IPS-20b (cell line): ENCODE measurements at regions not wholly inside any gene's neighbourhood (a gene's known extent, or its start where the extent isn't known, plus 50 kb on each side); places are given as distances from the start of the nearest gene placed in this dataset.
"Not testable (repeated sequence)": the region's sequence is repeated elsewhere in the genome, so short reads cannot be mapped to it uniquely, and the experiment has no call there.

Experiments
- H3K27ac ChIP-seq: one replicate; pipeline ENCODE4 v1.5.1; 2013; ENCODE audit warnings: low read length
- H3K27me3 ChIP-seq: 2 replicates; pipeline ENCODE4 v1.6.1; 2013; ENCODE audit warnings: mild to moderate bottlenecking, low read length, inconsistent platforms; ENCODE audit not compliant: insufficient read depth
- H3K36me3 ChIP-seq: 2 replicates; pipeline ENCODE4 v1.6.1; 2013; ENCODE audit warnings: low read depth, mild to moderate bottlenecking, inconsistent platforms, low read length, moderate library complexity; ENCODE audit not compliant: insufficient read depth
- H3K4me1 ChIP-seq: 2 replicates; pipeline ENCODE4 v1.6.1; 2013; ENCODE audit warnings: mild to moderate bottlenecking, control low read depth, inconsistent platforms, low read length, moderate library complexity; ENCODE audit not compliant: insufficient read depth
- H3K4me3 ChIP-seq: 2 replicates; pipeline ENCODE4 v1.5.1; 2013; ENCODE audit warnings: mild to moderate bottlenecking, low read length, inconsistent platforms
- H3K9ac ChIP-seq: 2 replicates; pipeline ENCODE4 v1.6.1; 2013; ENCODE audit warnings: low read depth, mild to moderate bottlenecking, inconsistent platforms, low read length, moderate library complexity
- H3K9me3 ChIP-seq: 2 replicates; pipeline ENCODE4 v1.6.1; 2013; ENCODE audit warnings: mild to moderate bottlenecking, low read depth, low read length, inconsistent platforms; ENCODE audit not compliant: insufficient read depth

DNA sequence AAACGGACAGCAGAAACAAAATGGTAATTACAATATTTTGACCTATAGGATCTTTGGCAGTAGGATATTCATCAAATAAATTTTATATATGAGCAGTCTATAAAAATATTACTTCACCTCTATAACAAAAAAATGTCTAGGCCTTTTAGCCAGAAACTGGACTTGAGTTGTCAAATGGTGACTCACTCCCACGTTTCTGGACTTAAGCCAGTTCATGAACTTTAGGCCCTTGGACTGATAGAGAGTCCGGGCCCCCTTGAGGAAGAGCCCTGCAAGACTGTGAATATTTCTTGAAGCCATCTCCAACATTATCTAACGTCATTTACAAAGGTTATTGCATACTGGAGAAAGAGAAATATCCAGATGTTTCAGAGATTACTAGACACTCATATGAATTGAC, 106.8 kb upstream of the FAM47A start:
- Histone ChIP-seq H3K4me3 (no peak overlapping the region), H3K36me3 (no peaks in the 10 kb centered on the region), H3K9me3 (no peaks in the 10 kb centered on the region), H3K4me1 (no peaks in the 10 kb centered on the region), H3K27me3 (no peaks in the 10 kb centered on the region), H3K9ac (no peak overlapping the region), H3K27ac (no peak overlapping the region)

DNA sequence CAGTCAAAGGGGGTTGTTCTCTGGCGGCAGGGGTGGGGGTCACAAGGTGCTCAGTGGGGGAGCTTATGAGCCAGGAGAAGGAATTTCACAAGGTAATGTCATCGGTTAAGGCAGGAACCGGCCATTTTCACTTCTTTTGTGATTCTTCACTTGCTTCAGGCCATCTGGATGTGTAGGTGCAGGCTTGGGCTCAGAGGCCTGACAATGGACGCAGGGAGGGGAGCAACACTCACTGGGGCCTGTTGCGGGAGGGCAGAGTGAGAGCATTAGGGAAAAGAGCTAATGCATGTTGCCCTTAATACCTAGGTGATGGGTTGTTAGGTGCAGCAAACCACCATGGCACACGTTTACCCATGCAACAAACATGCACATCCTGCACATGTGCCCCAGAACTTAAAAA, 98.0 kb upstream of the FAM47A start:
- not testable (repeated sequence) for H3K9ac ChIP-seq, H3K27ac ChIP-seq, H3K9me3 ChIP-seq, H3K36me3 ChIP-seq, H3K4me3 ChIP-seq, H3K27me3 ChIP-seq, H3K4me1 ChIP-seq

DNA sequence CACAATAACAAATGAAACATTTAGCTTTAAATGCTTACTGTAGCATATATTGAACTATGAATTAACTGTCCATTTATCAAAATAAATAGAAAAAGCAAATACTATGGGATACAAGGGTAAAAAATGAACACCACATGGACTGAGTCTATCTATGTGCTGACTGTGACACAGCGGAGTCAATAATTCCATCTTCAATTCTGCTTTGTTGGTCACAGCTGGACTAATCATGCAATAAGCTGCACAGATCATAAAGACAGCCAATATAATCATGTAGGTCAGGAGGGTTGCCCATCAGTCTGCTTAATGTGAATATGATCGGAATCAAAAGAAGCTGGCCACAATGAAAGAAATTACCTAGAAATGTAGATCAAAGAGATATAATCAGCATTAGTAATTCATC, 95.7 kb upstream of the FAM47A start:
- no peaks in the 10 kb centered on the region for H3K27me3 ChIP-seq
- H3K36me3 ChIP-seq, result no peaks in the 10 kb centered on the region
- no peak overlapping the region for H3K27ac ChIP-seq
- no peaks in the 10 kb centered on the region for H3K4me1 ChIP-seq
- no peak overlapping the region for H3K9ac ChIP-seq
- no peaks in the 10 kb centered on the region for H3K9me3 ChIP-seq
- no peak overlapping the region for H3K4me3 ChIP-seq

DNA sequence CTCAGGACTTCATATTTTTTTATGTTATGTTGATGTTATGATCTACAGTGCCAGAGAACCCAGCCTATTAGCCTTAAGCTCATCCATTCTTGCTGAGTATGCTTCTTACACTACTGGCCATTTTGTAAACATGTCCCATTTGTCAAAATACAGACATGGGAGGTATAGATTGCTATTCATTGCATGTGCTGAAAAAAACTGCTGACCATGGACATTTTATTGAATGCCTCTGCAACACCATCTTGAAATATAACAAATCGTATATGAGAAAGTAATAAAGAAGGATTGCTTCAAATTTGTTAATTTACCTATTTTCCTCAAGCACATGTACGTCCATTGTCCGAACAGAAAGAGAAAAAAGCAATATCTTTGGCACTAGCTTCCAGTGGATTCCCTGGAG, 91.5 kb upstream of the FAM47A start:
- no peaks in the 10 kb centered on the region for H3K9me3 ChIP-seq
- no peak overlapping the region for H3K27ac ChIP-seq
- no peak overlapping the region for H3K4me3 ChIP-seq
- H3K9ac ChIP-seq, result no peak overlapping the region
- H3K36me3 ChIP-seq, result no peaks in the 10 kb centered on the region
- no peaks in the 10 kb centered on the region for H3K4me1 ChIP-seq
- H3K27me3 ChIP-seq, result no peaks in the 10 kb centered on the region

DNA sequence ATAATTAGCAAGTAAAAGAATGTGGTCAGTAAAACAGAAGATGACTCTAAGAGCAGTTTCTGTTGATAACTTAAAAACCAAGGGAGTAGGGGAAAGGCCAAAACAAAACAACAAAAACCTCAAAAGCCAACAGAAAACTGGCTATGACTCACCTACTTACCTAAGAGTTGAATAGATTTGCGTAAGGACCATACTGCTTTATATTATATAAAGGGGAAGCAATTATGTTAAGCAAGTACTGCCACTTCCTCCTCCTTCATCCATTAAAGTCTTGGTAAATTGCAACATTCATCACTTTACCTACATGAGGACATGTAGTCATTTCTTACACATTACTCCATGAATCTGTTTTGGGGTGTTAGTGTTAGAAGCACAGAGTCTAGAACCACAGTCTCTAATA, 85.9 kb upstream of the FAM47A start:
- no peak overlapping the region for H3K4me3 ChIP-seq
- H3K27me3 ChIP-seq, result no peaks in the 10 kb centered on the region
- no peaks in the 10 kb centered on the region for H3K36me3 ChIP-seq
- H3K9me3 ChIP-seq, result no peaks in the 10 kb centered on the region
- no peaks in the 10 kb centered on the region for H3K4me1 ChIP-seq
- H3K27ac ChIP-seq, result no peak overlapping the region
- H3K9ac ChIP-seq, result no peak overlapping the region

DNA sequence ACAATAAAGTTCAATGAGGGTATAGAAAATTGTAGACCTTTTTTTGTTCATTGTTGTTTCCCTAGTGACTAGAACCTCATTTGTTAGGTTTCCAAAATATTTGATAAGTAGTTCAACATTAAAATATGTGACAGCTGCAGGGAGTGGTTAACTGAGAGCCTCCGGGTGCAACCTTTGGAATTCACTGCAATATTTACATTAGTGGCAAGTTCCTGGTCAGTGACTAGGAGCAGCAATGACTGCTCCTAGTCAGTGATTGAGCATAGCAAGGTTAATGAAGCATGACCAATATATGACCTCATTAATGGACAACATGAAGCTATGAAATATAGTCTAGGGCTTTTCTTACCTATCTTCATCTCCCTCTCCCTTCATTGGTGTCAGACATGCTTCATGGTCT, 65.8 kb upstream of the FAM47A start:
- no peaks in the 10 kb centered on the region for H3K27me3 ChIP-seq

More for the DNA sequence above, 65.8 kb upstream of the FAM47A start:
- Histone ChIP-seq H3K27ac (no peak overlapping the region), H3K4me3 (no peak overlapping the region), H3K36me3 (no peaks in the 10 kb centered on the region), H3K9me3 (no peaks in the 10 kb centered on the region), H3K9ac (no peak overlapping the region), H3K4me1 (no peaks in the 10 kb centered on the region)
